ENCODE measurements at regions not wholly inside any gene's neighbourhood (a gene's known extent, or its start where the extent isn't known, plus 50 kb on each side); places are given as distances from the start of the nearest gene placed in this dataset.

DNA sequence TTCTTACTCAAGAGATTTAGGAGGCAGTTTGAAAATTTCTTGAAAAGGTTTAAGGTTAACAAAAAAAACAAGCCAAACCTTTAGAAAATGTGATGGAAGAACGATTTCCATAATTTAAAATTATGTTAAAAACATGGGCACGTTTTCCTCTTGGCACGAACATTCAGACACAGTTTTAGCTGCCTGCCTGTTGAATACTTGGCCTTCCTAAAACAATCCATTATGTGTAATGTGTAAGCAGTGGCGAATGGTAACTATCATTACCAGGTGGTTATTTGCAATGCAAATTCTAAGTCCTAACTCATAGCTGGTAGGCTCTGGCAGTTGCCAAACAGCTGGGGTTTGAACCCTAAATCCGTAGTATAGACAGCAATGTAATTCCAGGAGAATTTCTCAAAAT lies 1425.7 kb upstream of the SLC10A2 start (continued):
- TF ChIP-seq, protein P1, sequence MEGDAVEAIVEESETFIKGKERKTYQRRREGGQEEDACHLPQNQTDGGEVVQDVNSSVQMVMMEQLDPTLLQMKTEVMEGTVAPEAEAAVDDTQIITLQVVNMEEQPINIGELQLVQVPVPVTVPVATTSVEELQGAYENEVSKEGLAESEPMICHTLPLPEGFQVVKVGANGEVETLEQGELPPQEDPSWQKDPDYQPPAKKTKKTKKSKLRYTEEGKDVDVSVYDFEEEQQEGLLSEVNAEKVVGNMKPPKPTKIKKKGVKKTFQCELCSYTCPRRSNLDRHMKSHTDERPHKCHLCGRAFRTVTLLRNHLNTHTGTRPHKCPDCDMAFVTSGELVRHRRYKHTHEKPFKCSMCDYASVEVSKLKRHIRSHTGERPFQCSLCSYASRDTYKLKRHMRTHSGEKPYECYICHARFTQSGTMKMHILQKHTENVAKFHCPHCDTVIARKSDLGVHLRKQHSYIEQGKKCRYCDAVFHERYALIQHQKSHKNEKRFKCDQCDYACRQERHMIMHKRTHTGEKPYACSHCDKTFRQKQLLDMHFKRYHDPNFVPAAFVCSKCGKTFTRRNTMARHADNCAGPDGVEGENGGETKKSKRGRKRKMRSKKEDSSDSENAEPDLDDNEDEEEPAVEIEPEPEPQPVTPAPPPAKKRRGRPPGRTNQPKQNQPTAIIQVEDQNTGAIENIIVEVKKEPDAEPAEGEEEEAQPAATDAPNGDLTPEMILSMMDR (IDR thresholded peaks at IDR 0.05; ENCODE audit: control extremely low read depth in 1 of 3, insufficient read depth in 1 of 3, low read depth in 1 of 3, low read length in 3 of 3), result no peak
- TF ChIP-seq SP4 (IDR thresholded peaks at IDR 0.05; ENCODE audit: low read length), result no peak
- no peak for TF ChIP-seq CEBPB (IDR thresholded peaks at IDR 0.05; ENCODE audit: low read depth, low read length)
- no peak for TF ChIP-seq RNF2 (IDR thresholded peaks at IDR 0.05; ENCODE audit: borderline replicate concordance, low read depth, low read length, missing control alignments, poor library complexity, severe bottlenecking)
- no peak for TF ChIP-seq HDAC6 (IDR thresholded peaks at IDR 0.05; ENCODE audit: low read depth, low read length)
- no peak for TF ChIP-seq FOSL1 (IDR thresholded peaks at IDR 0.05; ENCODE audit: insufficient read depth, low read depth, low read length)
- no peak for TF ChIP-seq EZH2 (IDR thresholded peaks at IDR 0.05; ENCODE audit: low read depth, low read length, severe bottlenecking)
- no peak for TF ChIP-seq BACH1 (IDR thresholded peaks at IDR 0.05; ENCODE audit: low read length)
